ENCODE measurements at regions not wholly inside any gene's neighbourhood (a gene's known extent, or its start where the extent isn't known, plus 50 kb on each side); places are given as distances from the start of the nearest gene placed in this dataset.

GRCh38 chr1:233520261-233521191, 93.4 kb upstream of the KCNK1 start:
- DNase-seq = no peak

DNA sequence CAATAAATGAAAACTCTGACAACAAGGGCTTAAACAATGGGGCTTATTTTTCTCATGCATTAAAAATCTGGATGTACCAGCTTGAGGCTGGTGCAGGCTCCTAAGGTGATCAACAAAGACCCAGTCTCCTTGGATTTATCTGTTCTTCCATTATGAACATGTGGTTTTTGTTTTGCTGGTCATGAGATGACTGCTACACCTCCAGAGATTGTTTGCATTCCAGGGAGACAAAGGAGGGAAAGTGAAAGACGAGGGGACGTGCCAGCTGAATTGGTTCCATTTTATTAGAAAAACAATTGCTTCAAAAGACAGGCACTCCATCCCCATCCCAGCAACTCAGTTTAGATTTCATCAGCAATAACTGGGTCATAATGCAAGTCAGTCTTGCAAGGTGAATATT, 90.9 kb upstream of the KCNK1 start:
- no peak for DNase-seq

DNA sequence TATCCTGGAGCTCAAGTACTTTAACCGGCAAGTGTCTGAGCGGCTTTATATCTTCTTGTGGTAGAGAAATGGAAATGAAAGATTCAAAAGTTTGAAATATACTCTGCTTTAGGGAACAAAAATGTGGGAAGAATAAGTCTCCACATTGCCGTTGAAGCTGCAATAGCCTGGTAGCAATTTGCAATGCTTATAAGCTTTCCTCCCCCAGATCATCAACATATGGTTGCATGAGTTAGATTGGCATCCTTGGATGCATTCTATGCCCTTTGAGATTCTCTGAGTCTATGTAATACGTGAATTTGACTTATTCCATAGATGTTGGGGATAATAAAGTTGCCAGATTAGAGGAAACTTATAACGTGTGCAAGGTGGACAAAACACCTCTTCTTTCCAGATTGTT, 86.1 kb upstream of the KCNK1 start:
- no peak for DNase-seq

DNA sequence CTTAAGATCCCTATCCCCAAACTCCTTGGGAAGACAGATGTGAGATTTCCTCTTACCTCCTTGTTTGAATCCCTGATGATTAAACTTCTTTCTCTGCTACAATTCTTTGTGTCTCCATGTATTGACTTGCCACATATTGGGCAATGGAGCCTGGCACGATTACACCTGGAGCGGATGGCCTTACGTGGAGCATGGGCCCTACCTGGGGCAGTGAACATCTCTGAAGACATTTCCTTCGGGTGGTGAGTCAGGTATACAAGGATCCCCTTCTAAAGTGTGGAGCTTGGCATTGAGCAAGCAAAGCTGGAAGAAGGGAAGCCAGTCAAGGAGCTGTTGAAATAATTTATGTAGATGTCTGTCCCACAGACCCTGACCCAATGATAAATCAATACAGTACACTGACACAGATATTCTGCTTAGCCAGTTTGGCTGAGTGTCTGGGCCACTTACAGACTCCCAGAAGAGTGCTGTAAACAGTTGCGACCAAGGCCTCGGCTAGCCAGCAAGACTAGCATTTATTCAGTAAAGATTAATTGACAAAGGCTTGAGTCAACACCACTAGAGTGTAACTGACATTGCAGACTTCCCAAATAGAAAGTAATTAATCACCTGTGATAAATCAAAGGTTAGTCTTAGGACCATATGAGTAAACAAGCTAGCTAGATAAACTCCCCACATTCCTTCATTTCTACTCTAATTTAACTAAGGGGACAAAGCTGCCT, 83.1 kb upstream of the KCNK1 start:
- DNase-seq = no peak

DNA sequence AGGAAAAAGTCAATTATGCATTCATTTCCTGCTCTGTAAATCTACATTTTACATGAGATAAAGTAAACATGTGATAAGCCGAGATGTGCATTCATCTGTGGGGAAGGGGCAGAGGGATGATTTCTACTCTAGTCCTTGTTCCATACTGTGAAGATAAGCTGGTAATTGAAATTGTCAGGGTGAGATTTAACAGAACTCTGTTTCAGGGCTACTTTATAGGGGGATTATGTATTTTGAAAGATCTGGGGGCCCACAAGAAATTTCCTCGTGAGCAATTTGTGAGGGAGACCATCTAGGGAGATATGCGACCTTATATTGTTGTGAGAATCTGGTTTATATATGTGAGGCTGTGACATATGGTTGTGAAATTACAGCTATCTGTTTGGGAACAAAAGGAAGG, 73.1 kb upstream of the KCNK1 start:
- DNase-seq = no peak

DNA sequence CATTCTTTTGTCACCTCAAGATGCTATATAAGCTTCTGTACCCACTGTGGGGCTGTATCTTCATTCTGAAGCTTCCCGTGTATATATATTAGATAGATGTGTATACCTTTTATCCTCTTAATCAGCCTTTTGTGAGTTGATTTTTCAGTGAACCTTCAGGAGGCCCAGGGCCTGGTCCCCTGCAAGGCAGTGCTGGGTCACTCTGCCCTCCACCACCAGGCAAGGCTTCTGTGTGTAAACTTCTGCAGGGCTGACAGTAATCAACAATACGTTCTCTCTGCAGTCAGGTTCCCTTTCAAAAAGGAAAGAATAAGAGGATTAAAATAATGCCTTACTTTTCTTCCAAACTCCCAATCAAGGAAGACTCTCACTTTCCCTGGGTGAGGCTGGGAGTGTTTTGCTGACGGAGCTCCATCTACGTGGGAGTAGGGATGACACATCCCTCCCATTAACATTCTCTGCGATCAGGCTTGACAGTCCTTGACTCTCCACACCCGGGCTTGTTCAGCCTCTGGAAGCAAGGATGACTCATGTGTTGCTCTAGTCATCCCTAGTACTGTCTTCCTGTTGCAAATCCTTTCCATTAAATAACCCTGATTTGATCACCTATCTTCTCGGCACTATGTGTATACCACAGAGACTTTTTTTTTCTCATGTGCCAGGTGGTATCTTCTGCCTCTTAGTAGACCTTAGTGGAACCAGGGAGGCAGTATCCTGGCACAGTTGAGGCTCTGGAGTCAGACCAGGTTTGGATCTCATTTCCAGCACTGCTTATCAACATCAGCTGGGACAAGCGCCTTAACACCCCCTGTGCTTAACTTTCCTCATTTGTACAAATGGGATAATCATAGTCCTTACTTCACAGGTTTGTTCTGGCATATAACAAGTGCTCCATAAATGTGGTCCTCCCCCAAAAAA, 70.3 kb upstream of the KCNK1 start:
- no peak for DNase-seq

GRCh38 chr1:233544304-233544703, 69.6 kb upstream of the KCNK1 start:
- no peak for DNase-seq

DNA sequence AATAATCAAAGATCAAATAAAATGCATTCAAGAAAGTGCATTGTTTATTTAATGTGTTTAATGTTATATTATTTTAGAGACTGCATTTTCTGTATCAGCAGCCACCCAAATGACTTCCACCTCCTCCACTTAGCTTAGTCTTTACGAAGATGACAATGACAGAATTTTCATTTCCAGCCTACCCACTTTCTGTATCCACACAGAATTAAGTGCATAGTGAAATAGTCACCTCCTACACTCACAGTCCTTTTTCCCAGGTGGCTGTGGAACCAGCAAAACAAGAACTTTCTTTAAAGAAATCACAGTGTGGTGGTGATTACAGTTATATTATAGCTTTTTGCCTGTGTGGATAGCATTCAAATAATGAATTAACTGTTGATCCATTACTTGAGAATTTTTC, 66.2 kb upstream of the KCNK1 start:
- no peak for DNase-seq

DNA sequence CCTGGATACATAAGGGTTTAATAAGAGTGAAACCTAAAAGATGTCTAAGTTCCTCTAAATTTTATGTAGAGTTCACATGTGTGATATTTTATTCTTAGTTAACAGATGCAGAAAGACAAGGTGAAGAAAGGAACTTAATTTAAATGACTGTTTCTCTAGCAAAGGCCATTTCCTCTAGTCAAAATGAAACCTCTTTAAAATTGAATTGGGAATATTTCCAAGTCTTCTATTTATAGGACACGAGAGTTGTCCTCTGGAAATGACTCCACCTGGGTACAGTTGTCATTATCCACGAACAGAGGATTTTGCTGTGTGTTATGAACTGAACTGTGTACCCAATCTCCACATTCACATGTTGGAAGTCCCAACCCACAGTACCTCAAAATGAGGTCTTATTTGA, 64.5 kb upstream of the KCNK1 start:
- DNase-seq = no peak

DNA sequence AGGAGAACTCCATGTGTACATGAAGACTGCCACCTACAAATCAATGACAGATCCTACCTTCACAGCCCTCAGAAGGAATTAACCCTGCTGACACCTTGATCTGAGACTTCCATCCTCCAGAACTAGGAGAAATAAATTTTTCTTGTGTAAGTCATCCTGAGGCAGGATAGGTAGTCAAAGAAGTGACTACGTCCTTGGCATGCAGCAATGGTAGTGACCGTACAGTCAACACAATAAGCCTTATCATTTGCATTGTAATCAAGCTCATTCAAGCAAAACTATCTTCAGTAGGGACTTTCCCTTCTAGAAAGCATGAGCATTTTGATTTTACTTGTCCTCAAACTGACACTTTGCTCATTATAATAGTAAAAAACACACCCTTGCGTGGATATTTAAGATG, 64.0 kb upstream of the KCNK1 start:
- DNase-seq = no peak

- DNase-seq = no peak
Observed at GRCh38 chr1:233554037-233554436, 59.9 kb upstream of the KCNK1 start.

DNA sequence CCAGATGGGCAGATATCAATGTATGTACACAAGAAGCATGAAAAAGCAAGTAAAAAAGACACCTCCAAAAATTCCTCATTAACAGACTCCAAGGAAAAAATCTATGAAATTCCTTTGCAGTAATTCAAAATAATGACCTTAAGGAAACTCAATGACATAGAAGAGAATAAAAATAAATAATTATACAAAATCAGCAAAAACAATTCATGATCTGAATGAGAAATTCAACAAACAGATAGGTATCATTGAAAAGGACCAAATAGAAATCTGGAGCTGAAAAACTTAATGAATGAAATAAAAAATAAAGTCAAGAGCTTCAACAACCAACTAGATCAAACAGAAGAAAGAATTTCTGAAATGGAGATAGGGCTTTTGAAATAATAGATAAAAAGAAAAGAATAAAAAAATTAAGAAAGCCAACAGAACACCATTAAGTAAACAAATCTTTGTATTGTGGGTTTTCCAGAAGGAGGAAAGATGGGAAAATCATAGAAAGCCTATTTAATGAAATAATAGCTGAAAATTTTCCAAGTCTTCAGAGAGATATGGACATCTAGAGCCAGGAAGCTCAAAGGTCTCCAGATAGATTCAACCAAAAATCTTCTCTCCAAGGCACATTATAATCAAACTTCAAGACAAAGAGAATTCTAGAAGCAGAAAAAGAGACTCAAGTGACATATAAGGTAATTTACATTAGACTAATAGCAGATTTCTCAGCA, 52.0 kb upstream of the KCNK1 start:
- no peak for DNase-seq

Data from CD4-positive, alpha-beta T cell treated with Interferon alpha-2 for 1 hour (primary cell).